Progenitor cell of endocrine pancreas (in vitro differentiated cells): ENCODE measurements at regions not wholly inside any gene's neighbourhood (a gene's known extent, or its start where the extent isn't known, plus 50 kb on each side); places are given as distances from the start of the nearest gene placed in this dataset.

Experiments
- DNase-seq: peaks from one replicate; pipeline ENCODE4 v3.0.0; 2021; ENCODE audit warnings: low spot score; ENCODE audit not compliant: unreplicated experiment
- H3K27ac Mint-ChIP-seq: 2 replicates; pipeline ENCODE4 v1.8.0; 2021; ENCODE audit warnings: mild to moderate bottlenecking, moderate library complexity, mixed read lengths
- H3K27me3 Mint-ChIP-seq: 2 replicates; pipeline ENCODE4 v1.8.0; 2021; ENCODE audit warnings: mixed read lengths
- H3K36me3 Mint-ChIP-seq: 2 replicates; pipeline ENCODE4 v1.8.0; 2022; ENCODE audit warnings: mixed read lengths; ENCODE audit not compliant: insufficient read depth
- H3K4me1 Mint-ChIP-seq: 2 replicates; pipeline ENCODE4 v1.8.0; 2021; ENCODE audit warnings: low read depth, mixed read lengths
- H3K4me3 Mint-ChIP-seq: 2 replicates; pipeline ENCODE4 v1.8.0; 2021; ENCODE audit warnings: low read depth, mild to moderate bottlenecking, moderate library complexity, mixed read lengths
- H3K9me3 Mint-ChIP-seq: 2 replicates; pipeline ENCODE4 v1.8.0; 2021; ENCODE audit warnings: low read depth, mixed read lengths
- CTCF ChIP-seq: fragments of 200-600 bp; sonication (generic); IDR thresholded peaks from one replicate; pipeline ENCODE4 v1.5.0; 2021; ENCODE audit warnings: antibody characterized with exemption, mild to moderate bottlenecking; ENCODE audit not compliant: unreplicated experiment

GRCh38 chr9:38141746-38142591 lies 72.9 kb upstream of the SHB start:
- H3K36me3 Mint-ChIP-seq = no peaks in the 10 kb centered on the region
- peaks cover 45% of the 10 kb centered on the region for H3K27me3 Mint-ChIP-seq
- H3K4me3 Mint-ChIP-seq = no peak overlapping the region
- no peak for DNase-seq
- H3K4me1 Mint-ChIP-seq = peaks cover 10% of the 10 kb centered on the region
- no peak overlapping the region for H3K27ac Mint-ChIP-seq
- H3K9me3 Mint-ChIP-seq = no peaks in the 10 kb centered on the region
- no peak for TF ChIP-seq CTCF

- Mint-ChIP-seq H3K9me3 (peaks cover 3% of the 10 kb centered on the region), H3K27me3 (peaks cover 44% of the 10 kb centered on the region), H3K36me3 (no peaks in the 10 kb centered on the region), H3K4me3 (no peak overlapping the region), H3K4me1 (peaks cover 13% of the 10 kb centered on the region), H3K27ac (no peak overlapping the region)
- DNase-seq = no peak
- TF ChIP-seq CTCF = no peak
These were observed 69.2 kb upstream of the SHB start for GRCh38 chr9:38138276-38138675.

DNA sequence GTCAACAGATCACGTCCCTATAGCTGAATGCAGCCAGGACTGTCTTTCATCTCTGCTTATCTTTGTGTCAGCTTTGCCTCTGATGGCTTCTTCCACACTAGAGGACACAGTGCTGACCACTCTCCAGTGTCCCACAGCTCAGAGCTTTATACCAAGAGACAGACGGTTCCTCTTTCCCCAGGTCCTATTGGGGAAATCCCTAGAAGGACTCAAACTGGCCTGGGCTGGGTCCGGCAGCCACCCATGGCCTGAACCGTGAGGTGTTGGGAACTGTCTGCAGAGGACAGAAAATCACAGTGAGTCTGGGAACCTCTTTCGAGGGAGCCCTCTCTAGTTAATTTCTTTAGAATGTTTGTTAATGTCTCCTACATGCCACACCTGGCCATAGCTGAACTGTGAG lies 68.3 kb upstream of the SHB start:
- Mint-ChIP-seq H3K4me1 (peaks cover 17% of the 10 kb centered on the region), H3K36me3 (no peaks in the 10 kb centered on the region), H3K9me3 (peaks cover 3% of the 10 kb centered on the region), H3K4me3 (no peak overlapping the region), H3K27ac (no peak overlapping the region), H3K27me3 (peaks cover 41% of the 10 kb centered on the region)
- TF ChIP-seq CTCF = no peak
- DNase-seq = no peak

- peaks cover 18% of the 10 kb centered on the region for H3K4me1 Mint-ChIP-seq
- peaks cover 3% of the 10 kb centered on the region for H3K9me3 Mint-ChIP-seq
- H3K27me3 Mint-ChIP-seq = peaks cover 32% of the 10 kb centered on the region
- no peak overlapping the region for H3K27ac Mint-ChIP-seq
- no peak for DNase-seq
- H3K4me3 Mint-ChIP-seq = no peak overlapping the region
- no peaks in the 10 kb centered on the region for H3K36me3 Mint-ChIP-seq
- no peak for TF ChIP-seq CTCF
These were observed 67.4 kb upstream of the SHB start for GRCh38 chr9:38136386-38136785.

DNA sequence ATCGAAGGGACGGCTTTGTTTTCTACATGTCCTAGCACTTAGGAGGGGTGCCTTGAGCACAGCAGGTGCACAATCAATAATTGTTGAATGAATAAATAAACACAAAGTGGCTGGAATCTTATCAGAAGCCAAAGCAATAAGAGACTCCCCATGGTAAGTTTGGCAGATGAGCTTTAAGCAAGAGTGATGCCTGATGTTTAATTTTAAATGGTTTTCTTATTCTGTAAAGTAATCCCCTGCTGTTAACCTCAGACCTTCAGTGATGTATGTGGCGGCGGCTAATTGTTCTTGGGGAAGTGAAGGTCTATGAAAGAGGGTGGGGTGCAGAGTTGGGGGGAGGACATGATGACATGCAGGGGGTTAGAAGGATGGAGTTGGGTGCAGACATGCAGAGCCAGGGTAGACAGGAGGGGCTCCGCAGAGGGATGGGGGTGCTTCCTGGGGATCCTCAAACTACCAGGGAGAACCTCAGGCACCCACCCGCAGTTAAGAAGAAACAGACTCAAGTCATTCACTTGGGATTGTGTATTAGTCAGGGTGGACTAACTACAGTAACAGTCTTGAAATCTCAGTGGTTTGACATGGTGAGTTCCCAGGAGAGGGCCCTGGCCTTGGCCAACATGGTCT lies 65.7 kb upstream of the SHB start:
- no peak for DNase-seq
- peaks cover 20% of the 10 kb centered on the region for H3K4me1 Mint-ChIP-seq
- no peak for TF ChIP-seq CTCF
- H3K36me3 Mint-ChIP-seq = no peaks in the 10 kb centered on the region
- peaks cover 16% of the 10 kb centered on the region for H3K27me3 Mint-ChIP-seq
- peaks cover 3% of the 10 kb centered on the region for H3K9me3 Mint-ChIP-seq
- H3K4me3 Mint-ChIP-seq = no peak overlapping the region
- H3K27ac Mint-ChIP-seq = no peak overlapping the region
